GM12878 (cell line): ENCODE measurements at regions not wholly inside any gene's neighbourhood (a gene's known extent, or its start where the extent isn't known, plus 50 kb on each side); places are given as distances from the start of the nearest gene placed in this dataset.

Experiments
- ATAC-seq: fragments of 200-7000 bp; cut with Tn5 transposase; 3 replicates; pipeline ENCODE4 v1.9.1; 2020; ENCODE audit warnings: mild to moderate bottlenecking, moderate library complexity
- BruUV-seq: library from RNA; stranded (reverse); fragments of 400-500 nt; replicated peaks from 2 replicates; lab custom pipeline; 2021; lab: Mats Ljungman, UMichigan
- CTCF ChIA-PET: fragments of 300-600 bp; sonication (Branson Sonifier 250); formaldehyde crosslinking; extraction: SDS; loops from one replicate; lab custom pipeline; 2021; ENCODE audit warnings: inconsistent platforms; lab: Yijun Ruan, JAX
- POLR2A ChIA-PET: fragments of 350-600 bp; formaldehyde crosslinking; extraction: SDS; loops from one replicate; lab custom pipeline; 2021; ENCODE audit warnings: inconsistent platforms; lab: Charles Lee
- RAD21 ChIA-PET: fragments of 300-600 bp; sonication (Branson Sonifier 250); formaldehyde crosslinking; loops from one replicate; lab custom pipeline; 2023; ENCODE audit warnings: antibody characterized with exemption; ENCODE audit not compliant: unreplicated experiment; lab: Charles Lee
- SMC1A ChIA-PET: fragments of 300-600 bp; sonication (Branson Sonifier 250); formaldehyde crosslinking; loops from one replicate; lab custom pipeline; 2023; ENCODE audit not compliant: unreplicated experiment, uncharacterized antibody; lab: Charles Lee
- DNase-seq: peaks from one replicate; pipeline ENCODE4 v3.0.0-alpha.2; 2011; ENCODE audit warnings: low read depth, low spot score
- FAIRE-seq: peaks from 3 replicates; lab custom pipeline; 2011; peaks lifted over from hg19 to GRCh38; lab: Jason Lieb, UNC
- H2AFZ ChIP-seq: 2 replicates; pipeline ENCODE4 v1.6.0; 2011; ENCODE audit warnings: low read depth, low read length, control low read depth; ENCODE audit not compliant: control insufficient read depth
- H3K27ac ChIP-seq: 2 replicates; pipeline ENCODE4 v1.5.1; 2011; ENCODE audit warnings: control low read depth; ENCODE audit not compliant: control insufficient read depth, insufficient read depth
- H3K27me3 ChIP-seq, 2 experiments: replicated peaks in 1 of 2; 2 replicates each; pipeline versions ENCODE4 v1.6.0 to v1.6.1; 2011; ENCODE audit warnings: low read length in 1 of 2; ENCODE audit not compliant: control insufficient read depth in 2 of 2, insufficient read depth in 2 of 2
- H3K36me3 ChIP-seq, 2 experiments: 2 replicates each; pipeline ENCODE4 v1.5.1; 2011; ENCODE audit warnings: low read length in 1 of 2; ENCODE audit not compliant: control insufficient read depth in 2 of 2, insufficient read depth in 2 of 2
- H3K4me1 ChIP-seq: 2 replicates; pipeline ENCODE4 v1.6.1; 2011; ENCODE audit warnings: mild to moderate bottlenecking, low read length, moderate library complexity, mixed read lengths; ENCODE audit not compliant: control insufficient read depth, insufficient read depth
- H3K4me2 ChIP-seq: 2 replicates; pipeline ENCODE4 v1.6.0; 2011; ENCODE audit warnings: control low read depth; ENCODE audit not compliant: control insufficient read depth, insufficient read depth
- H3K4me3 ChIP-seq: fragments of 200-600 bp; sonication (generic); 2 replicates; pipeline ENCODE4 v1.5.1; 2016
- H3K79me2 ChIP-seq: 2 replicates; pipeline ENCODE4 v1.6.0; 2011; ENCODE audit warnings: low read length; ENCODE audit not compliant: control insufficient read depth, insufficient read depth
- H3K9ac ChIP-seq: 2 replicates; pipeline ENCODE4 v1.8.0; 2011; ENCODE audit warnings: low read length, control low read depth, mixed read lengths; ENCODE audit not compliant: control insufficient read depth, insufficient read depth
- H3K9me3 ChIP-seq: replicated peaks from 3 replicates; pipeline ENCODE4 v1.5.1; 2011; ENCODE audit warnings: mild to moderate bottlenecking, low read length; ENCODE audit not compliant: control insufficient read depth, insufficient read depth
- H4K20me1 ChIP-seq: 2 replicates; pipeline ENCODE4 v1.6.0; 2011; ENCODE audit not compliant: control insufficient read depth, insufficient read depth
- CBX5 ChIP-seq: sonication (generic); IDR thresholded peaks from 2 replicates; pipeline ENCODE4 v1.6.1; 2016; ENCODE audit warnings: low read depth, moderate library complexity, mild to moderate bottlenecking, inconsistent platforms
- ESRRA ChIP-seq: IDR thresholded peaks from 2 replicates; pipeline ENCODE4 v1.6.1; 2012; ENCODE audit warnings: mild to moderate bottlenecking, low read length, improper control_type of control experiment
- HDAC2 ChIP-seq: fragments of 200-600 bp; sonication (generic); IDR thresholded peaks from 2 replicates; pipeline ENCODE4 v1.6.1; 2017
- KLF5 ChIP-seq: fragments of 450-650 bp; IDR thresholded peaks from 2 replicates; pipeline ENCODE4 v1.6.1; 2014; ENCODE audit warnings: mild to moderate bottlenecking; ENCODE audit not compliant: partially characterized antibody
- LARP7 ChIP-seq: fragments of 450-650 bp; IDR thresholded peaks from 2 replicates; pipeline ENCODE4 v1.6.1; 2017; ENCODE audit warnings: mild to moderate bottlenecking
- MAX ChIP-seq: IDR thresholded peaks from 2 replicates; pipeline ENCODE4 v1.6.1; 2012; ENCODE audit warnings: low read depth, low read length, improper control_type of control experiment
- MEF2A ChIP-seq: IDR thresholded peaks from 2 replicates; pipeline ENCODE4 v1.6.1; 2011; ENCODE audit warnings: low read depth, mild to moderate bottlenecking, low read length, moderate library complexity; ENCODE audit not compliant: insufficient read depth
- NFIC ChIP-seq: IDR thresholded peaks from 2 replicates; pipeline ENCODE4 v1.6.1; 2012; ENCODE audit warnings: low read depth, mild to moderate bottlenecking, inconsistent platforms, low read length, moderate library complexity
- NR2C1 ChIP-seq: fragments of 450-650 bp; IDR thresholded peaks from 2 replicates; pipeline ENCODE4 v1.6.1; 2017; ENCODE audit warnings: antibody characterized with exemption, mild to moderate bottlenecking, moderate library complexity
- PML ChIP-seq: IDR thresholded peaks from 2 replicates; pipeline ENCODE4 v1.6.1; 2012; ENCODE audit warnings: low read length, inconsistent platforms
- POU2F2 ChIP-seq: IDR thresholded peaks from 3 replicates; pipeline ENCODE4 v1.6.1; 2011; ENCODE audit warnings: low read depth, mild to moderate bottlenecking, low read length, borderline replicate concordance
- SUZ12 ChIP-seq: fragments of 200-600 bp; sonication (generic); IDR thresholded peaks from one replicate; pipeline ENCODE4 v1.6.1; 2018; ENCODE audit warnings: antibody characterized with exemption, mild to moderate bottlenecking; ENCODE audit not compliant: unreplicated experiment
- ZBTB4 ChIP-seq: fragments of 450-650 bp; formaldehyde crosslinking; IDR thresholded peaks from 2 replicates; pipeline ENCODE4 v1.4.0; 2022; ENCODE audit warnings: mild to moderate bottlenecking, moderate library complexity
- ZNF24 ChIP-seq: fragments of 450-650 bp; IDR thresholded peaks from 2 replicates; pipeline ENCODE4 v1.6.1; 2017; ENCODE audit warnings: antibody characterized with exemption, mild to moderate bottlenecking
- ZNF274 ChIP-seq: IDR thresholded peaks from one replicate; pipeline ENCODE4 v1.8.0; 2011; ENCODE audit not compliant: insufficient read length, insufficient read depth
- ZNF384 ChIP-seq: IDR thresholded peaks from 2 replicates; pipeline ENCODE4 v1.6.1; 2012; ENCODE audit warnings: low read depth, mild to moderate bottlenecking, low read length, improper control_type of control experiment, borderline replicate concordance
- WGBS: methylation state at CpG from one replicate; pipeline ENCODE4 v1.1.6; 2016; ENCODE audit warnings: low lambda C conversion rate; ENCODE audit not compliant: insufficient replicate concordance, insufficient coverage; ENCODE audit errors: missing lambda C conversion rate; 5-methylcytosine and 5-hydroxymethylcytosine counted together
- in situ Hi-C: fragments of 300-500 bp; cut with MboI; formaldehyde crosslinking; loops from 9 replicates; pipeline ENCODE4 v1.14.3; 2018; ENCODE audit warnings: mixed read lengths
- intact Hi-C: fragments of 100-400 bp; cut with micrococcal nuclease; formaldehyde crosslinking; loops from one replicate; pipeline ENCODE4 v1.14.2; 2022; ENCODE audit not compliant: unreplicated experiment

GRCh38 chr9:79409182-79409823 is 162.5 kb upstream of the TLE4 start (continued):
- no peak for TF ChIP-seq NR2C1
- no peak for TF ChIP-seq HDAC2

GRCh38 chr9:79425840-79426239 is 145.9 kb upstream of the TLE4 start:
- H3K4me3 ChIP-seq, result no peak overlapping the region
- no peak overlapping the region for H2AFZ ChIP-seq
- TF ChIP-seq ZNF384, result no peak
- TF ChIP-seq NFIC, result no peak
- no peak for TF ChIP-seq ZNF24
- TF ChIP-seq HDAC2, result no peak
- no peak for TF ChIP-seq MEF2A
- no peaks in the 10 kb centered on the region for H3K27me3 ChIP-seq
- H3K9me3 ChIP-seq, result no peaks in the 10 kb centered on the region
- no peaks in the 10 kb centered on the region for H3K79me2 ChIP-seq
- FAIRE-seq (no peak), ATAC-seq (no peak), DNase-seq (no peak)
- H3K4me1 ChIP-seq, result no peaks in the 10 kb centered on the region
- in situ Hi-C loops (no loop called here), intact Hi-C loops (no loop called here)
- ChIA-PET POLR2A (interaction anchor here (0.7 kb wide), 1 partner anchor 511 kb away, joined by 3 read pairs; no protein-coding TSS in a partner anchor), RAD21 (no interaction called here), CTCF (no interaction called here), SMC1A (no interaction called here)
- no TSS peak for BruUV-seq
- H3K4me2 ChIP-seq, result no peak overlapping the region
- no peak overlapping the region for H3K9ac ChIP-seq
- no peaks in the 10 kb centered on the region for H4K20me1 ChIP-seq
- no peak overlapping the region for H3K27ac ChIP-seq
- H3K36me3 ChIP-seq, result no peaks in the 10 kb centered on the region

- no peak for DNase-seq
- POLR2A ChIA-PET, result no interaction called here
- TF ChIP-seq LARP7 (no peak), ZBTB4 (CRISPR knock-in tag) (no peak), PML (no peak), ESRRA (no peak), SUZ12 (no peak), KLF5 (no peak), POU2F2 (no peak), ZNF274 (no peak), CBX5 (no peak), MAX (no peak)
Observed at GRCh38 chr9:79428422-79428821, 143.3 kb upstream of the TLE4 start.

More at GRCh38 chr9:79428422-79428821, 143.3 kb upstream of the TLE4 start:
- in situ Hi-C loops, result no loop called here
- no peak overlapping the region for H2AFZ ChIP-seq
- H4K20me1 ChIP-seq, result no peaks in the 10 kb centered on the region
- FAIRE-seq, result no peak
- H3K79me2 ChIP-seq, result no peaks in the 10 kb centered on the region
- H3K27ac ChIP-seq, result no peak overlapping the region
- no peak overlapping the region for H3K4me3 ChIP-seq
- H3K36me3 ChIP-seq, result no peaks in the 10 kb centered on the region
- H3K4me2 ChIP-seq, result no peak overlapping the region
- ChIA-PET SMC1A (no interaction called here), CTCF (no interaction called here), RAD21 (no interaction called here)
- no peaks in the 10 kb centered on the region for H3K27me3 ChIP-seq
- H3K9me3 ChIP-seq, result no peaks in the 10 kb centered on the region
- no peak overlapping the region for H3K9ac ChIP-seq
- BruUV-seq, result no TSS peak
- 26% methylated on average over 2 of the region's 2 CpGs for WGBS
- no peak for ATAC-seq
- H3K4me1 ChIP-seq, result no peaks in the 10 kb centered on the region
- intact Hi-C loops, result no loop called here
